ENCODE measurements at regions not wholly inside any gene's neighbourhood (a gene's known extent, or its start where the extent isn't known, plus 50 kb on each side); places are given as distances from the start of the nearest gene placed in this dataset.

DNA sequence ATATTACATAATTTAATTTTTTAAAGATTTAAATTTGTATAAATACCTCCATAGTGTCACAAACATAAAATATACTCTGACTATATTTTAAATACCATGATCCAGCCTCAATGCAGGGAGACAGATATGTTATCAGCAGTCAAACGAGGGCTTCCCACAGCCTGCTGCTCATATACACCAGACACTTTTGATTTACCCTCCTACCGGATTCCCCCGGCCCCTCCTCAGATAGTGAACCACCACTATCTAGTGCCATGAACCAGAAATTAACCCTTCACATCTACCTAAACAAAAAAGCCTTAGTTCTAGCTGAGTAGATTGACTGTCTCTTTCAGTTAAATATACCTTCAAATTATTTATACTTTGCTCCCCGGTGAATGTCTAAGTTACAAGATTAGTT lies 52.4 kb upstream of the C1orf53 start:
- peaks cover 3% of the 10 kb centered on the region; the same call in 2 of the 3 replicates for H3K4me1 Mint-ChIP-seq
- H3K79me2 ChIP-seq (replicated peaks; ENCODE audit: insufficient read depth), result no peaks in the 10 kb centered on the region
- no peaks in the 10 kb centered on the region for H4K20me1 ChIP-seq (replicated peaks; ENCODE audit: insufficient read depth)
- H3K27me3 Mint-ChIP-seq (ENCODE audit: insufficient read depth, low read depth, poor library complexity), result no peaks in the 10 kb centered on the region
- peaks cover 2% of the 10 kb centered on the region for H3K4me1 ChIP-seq (ENCODE audit: insufficient read depth)
- H3K9me2 ChIP-seq (ENCODE audit: insufficient read depth), result no peaks in the 10 kb centered on the region; the same call in 1 of the 2 replicates
- H3K36me3 Mint-ChIP-seq (ENCODE audit: low read depth), result no peaks in the 10 kb centered on the region
- 0 out of 2 replicates have a peak overlapping the region, but pooled peaks have one; percentile 12 for H2AFZ ChIP-seq
- DNase-seq (ENCODE audit: low spot score) (no peak), ATAC-seq (no peak)
- H3K27ac Mint-ChIP-seq, result no peak overlapping the region
- no peaks in the 10 kb centered on the region for H3K36me3 ChIP-seq (ENCODE audit: insufficient read depth)
- H3K4me2 ChIP-seq, result no peak overlapping the region
- no peaks in the 10 kb centered on the region for H3K27me3 ChIP-seq (ENCODE audit: insufficient read depth)
- H3K4me3 ChIP-seq, result no peak overlapping the region
- no peaks in the 10 kb centered on the region for H3F3A ChIP-seq (replicated peaks; ENCODE audit: low read depth)
- no peak overlapping the region for H3K4me3 Mint-ChIP-seq
- no peaks in the 10 kb centered on the region for H3K9me3 Mint-ChIP-seq
- TF ChIP-seq, protein P1, sequence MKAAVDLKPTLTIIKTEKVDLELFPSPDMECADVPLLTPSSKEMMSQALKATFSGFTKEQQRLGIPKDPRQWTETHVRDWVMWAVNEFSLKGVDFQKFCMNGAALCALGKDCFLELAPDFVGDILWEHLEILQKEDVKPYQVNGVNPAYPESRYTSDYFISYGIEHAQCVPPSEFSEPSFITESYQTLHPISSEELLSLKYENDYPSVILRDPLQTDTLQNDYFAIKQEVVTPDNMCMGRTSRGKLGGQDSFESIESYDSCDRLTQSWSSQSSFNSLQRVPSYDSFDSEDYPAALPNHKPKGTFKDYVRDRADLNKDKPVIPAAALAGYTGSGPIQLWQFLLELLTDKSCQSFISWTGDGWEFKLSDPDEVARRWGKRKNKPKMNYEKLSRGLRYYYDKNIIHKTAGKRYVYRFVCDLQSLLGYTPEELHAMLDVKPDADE (IDR thresholded peaks at IDR 0.05), result no peak
- no peak for TF ChIP-seq NANOG (IDR thresholded peaks at IDR 0.05; ENCODE audit: borderline replicate concordance)
- no peak for TF ChIP-seq ZNF331 (CRISPR knock-in tag; IDR thresholded peaks at IDR 0.05; ENCODE audit: low read depth)
- TF ChIP-seq ZNF114 (CRISPR knock-in tag; IDR thresholded peaks at IDR 0.05), result no peak
- TF ChIP-seq EZH2phosphoT487 (IDR thresholded peaks at IDR 0.05; ENCODE audit: unreplicated experiment), result no peak
- TF ChIP-seq EZH2 (IDR thresholded peaks at IDR 0.05; ENCODE audit: low read depth, unreplicated experiment), result no peak
- no peak for TF ChIP-seq CTCF (conservative IDR thresholded peaks at IDR 0.05; ENCODE audit: low read depth in 2 of 2)
- TF ChIP-seq STAT1 (IDR thresholded peaks at IDR 0.05; ENCODE audit: unreplicated experiment), result no peak
- no peak for TF ChIP-seq CREB1 (CRISPR knock-in tag; IDR thresholded peaks at IDR 0.05; ENCODE audit: low read depth)
- no peak for TF ChIP-seq JUNB (IDR thresholded peaks at IDR 0.05; ENCODE audit: unreplicated experiment)
- no peak for TF ChIP-seq REST (IDR thresholded peaks at IDR 0.05; ENCODE audit: unreplicated experiment)
- TF ChIP-seq POLR2AphosphoS5 (IDR thresholded peaks at IDR 0.05; ENCODE audit: low read depth), result no peak
- TF ChIP-seq, protein P2, sequence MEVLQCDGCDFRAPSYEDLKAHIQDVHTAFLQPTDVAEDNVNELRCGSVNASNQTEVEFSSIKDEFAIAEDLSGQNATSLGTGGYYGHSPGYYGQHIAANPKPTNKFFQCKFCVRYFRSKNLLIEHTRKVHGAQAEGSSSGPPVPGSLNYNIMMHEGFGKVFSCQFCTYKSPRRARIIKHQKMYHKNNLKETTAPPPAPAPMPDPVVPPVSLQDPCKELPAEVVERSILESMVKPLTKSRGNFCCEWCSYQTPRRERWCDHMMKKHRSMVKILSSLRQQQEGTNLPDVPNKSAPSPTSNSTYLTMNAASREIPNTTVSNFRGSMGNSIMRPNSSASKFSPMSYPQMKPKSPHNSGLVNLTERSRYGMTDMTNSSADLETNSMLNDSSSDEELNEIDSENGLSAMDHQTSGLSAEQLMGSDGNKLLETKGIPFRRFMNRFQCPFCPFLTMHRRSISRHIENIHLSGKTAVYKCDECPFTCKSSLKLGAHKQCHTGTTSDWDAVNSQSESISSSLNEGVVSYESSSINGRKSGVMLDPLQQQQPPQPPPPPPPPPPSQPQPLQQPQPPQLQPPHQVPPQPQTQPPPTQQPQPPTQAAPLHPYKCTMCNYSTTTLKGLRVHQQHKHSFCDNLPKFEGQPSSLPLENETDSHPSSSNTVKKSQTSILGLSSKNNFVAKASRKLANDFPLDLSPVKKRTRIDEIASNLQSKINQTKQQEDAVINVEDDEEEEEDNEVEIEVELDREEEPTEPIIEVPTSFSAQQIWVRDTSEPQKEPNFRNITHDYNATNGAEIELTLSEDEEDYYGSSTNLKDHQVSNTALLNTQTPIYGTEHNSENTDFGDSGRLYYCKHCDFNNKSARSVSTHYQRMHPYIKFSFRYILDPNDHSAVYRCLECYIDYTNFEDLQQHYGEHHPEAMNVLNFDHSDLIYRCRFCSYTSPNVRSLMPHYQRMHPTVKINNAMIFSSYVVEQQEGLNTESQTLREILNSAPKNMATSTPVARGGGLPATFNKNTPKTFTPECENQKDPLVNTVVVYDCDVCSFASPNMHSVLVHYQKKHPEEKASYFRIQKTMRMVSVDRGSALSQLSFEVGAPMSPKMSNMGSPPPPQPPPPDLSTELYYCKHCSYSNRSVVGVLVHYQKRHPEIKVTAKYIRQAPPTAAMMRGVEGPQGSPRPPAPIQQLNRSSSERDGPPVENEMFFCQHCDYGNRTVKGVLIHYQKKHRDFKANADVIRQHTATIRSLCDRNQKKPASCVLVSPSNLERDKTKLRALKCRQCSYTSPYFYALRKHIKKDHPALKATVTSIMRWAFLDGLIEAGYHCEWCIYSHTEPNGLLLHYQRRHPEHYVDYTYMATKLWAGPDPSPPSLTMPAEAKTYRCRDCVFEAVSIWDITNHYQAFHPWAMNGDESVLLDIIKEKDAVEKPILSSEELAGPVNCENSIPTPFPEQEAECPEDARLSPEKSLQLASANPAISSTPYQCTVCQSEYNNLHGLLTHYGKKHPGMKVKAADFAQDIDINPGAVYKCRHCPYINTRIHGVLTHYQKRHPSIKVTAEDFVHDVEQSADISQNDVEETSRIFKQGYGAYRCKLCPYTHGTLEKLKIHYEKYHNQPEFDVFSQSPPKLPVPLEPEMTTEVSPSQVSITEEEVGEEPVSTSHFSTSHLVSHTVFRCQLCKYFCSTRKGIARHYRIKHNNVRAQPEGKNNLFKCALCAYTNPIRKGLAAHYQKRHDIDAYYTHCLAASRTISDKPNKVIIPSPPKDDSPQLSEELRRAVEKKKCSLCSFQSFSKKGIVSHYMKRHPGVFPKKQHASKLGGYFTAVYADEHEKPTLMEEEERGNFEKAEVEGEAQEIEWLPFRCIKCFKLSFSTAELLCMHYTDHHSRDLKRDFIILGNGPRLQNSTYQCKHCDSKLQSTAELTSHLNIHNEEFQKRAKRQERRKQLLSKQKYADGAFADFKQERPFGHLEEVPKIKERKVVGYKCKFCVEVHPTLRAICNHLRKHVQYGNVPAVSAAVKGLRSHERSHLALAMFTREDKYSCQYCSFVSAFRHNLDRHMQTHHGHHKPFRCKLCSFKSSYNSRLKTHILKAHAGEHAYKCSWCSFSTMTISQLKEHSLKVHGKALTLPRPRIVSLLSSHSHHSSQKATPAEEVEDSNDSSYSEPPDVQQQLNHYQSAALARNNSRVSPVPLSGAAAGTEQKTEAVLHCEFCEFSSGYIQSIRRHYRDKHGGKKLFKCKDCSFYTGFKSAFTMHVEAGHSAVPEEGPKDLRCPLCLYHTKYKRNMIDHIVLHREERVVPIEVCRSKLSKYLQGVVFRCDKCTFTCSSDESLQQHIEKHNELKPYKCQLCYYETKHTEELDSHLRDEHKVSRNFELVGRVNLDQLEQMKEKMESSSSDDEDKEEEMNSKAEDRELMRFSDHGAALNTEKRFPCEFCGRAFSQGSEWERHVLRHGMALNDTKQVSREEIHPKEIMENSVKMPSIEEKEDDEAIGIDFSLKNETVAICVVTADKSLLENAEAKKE (CRISPR knock-in tag; IDR thresholded peaks at IDR 0.05), result no peak
- H3K27ac ChIP-seq (ENCODE audit: low read depth), result no peak overlapping the region

Measured in GM23338 (cell line).